ENCODE measurements at regions not wholly inside any gene's neighbourhood (a gene's known extent, or its start where the extent isn't known, plus 50 kb on each side); places are given as distances from the start of the nearest gene placed in this dataset.

GRCh38 chr11:93933230-93933629 lies 82.8 kb upstream of the VSTM5 start:
- Histone ChIP-seq H3K4me1 (no peaks in the 10 kb centered on the region), H3K9me3 (peaks cover 0 to 3% (median 0%) of the 10 kb centered on the region in 12 donors), H3K27ac (no peak overlapping the region), H3K36me3 (no peaks in the 10 kb centered on the region), H3K27me3 (peaks cover 0 to 4% (median 0%) of the 10 kb centered on the region in 9 donors), H3K4me3 (no peak overlapping the region)
- WGBS, 4 donors = 36 to 46% (median 41%) methylated on average over 3 of the region's 3 CpGs
- DNase-seq (no peak), ATAC-seq (no peak)
- intact Hi-C loops (cut with DNase I) = no loop called here
- TF ChIP-seq CTCF (IDR thresholded peaks at IDR 0.05) (no peak), POLR2A (IDR thresholded peaks at IDR 0.05) (no peak)

- H3K27ac ChIP-seq = no peak overlapping the region
These were observed 85.3 kb upstream of the HEPHL1 start for GRCh38 chr11:93935826-93936225.

GRCh38 chr11:93936460-93936859 lies 84.7 kb upstream of the HEPHL1 start:
- no peak overlapping the region for H3K27ac ChIP-seq
- DNase-seq = no peak
- peaks cover 0 to 4% (median 0%) of the 10 kb centered on the region in 9 donors for H3K27me3 ChIP-seq
- H3K9me3 ChIP-seq = no peaks in the 10 kb centered on the region
- H3K4me1 ChIP-seq = no peaks in the 10 kb centered on the region
- intact Hi-C loops (cut with DNase I) = no loop called here
- no peak overlapping the region for H3K4me3 ChIP-seq
- no peak for ATAC-seq
- H3K36me3 ChIP-seq = no peaks in the 10 kb centered on the region
- no peak for TF ChIP-seq CTCF (IDR thresholded peaks at IDR 0.05)
- WGBS, 4 donors = 45 to 49% (median 47%) methylated on average over 3 of the region's 3 CpGs

More at GRCh38 chr11:93935826-93936225, 85.3 kb upstream of the HEPHL1 start:
- intact Hi-C loops (cut with DNase I) = no loop called here
- Histone ChIP-seq H3K27me3 (peaks cover 0 to 4% (median 0%) of the 10 kb centered on the region in 9 donors), H3K4me1 (no peaks in the 10 kb centered on the region), H3K36me3 (no peaks in the 10 kb centered on the region), H3K9me3 (no peaks in the 10 kb centered on the region), H3K4me3 (no peak overlapping the region)
- TF ChIP-seq POLR2A (IDR thresholded peaks at IDR 0.05) (no peak), CTCF (IDR thresholded peaks at IDR 0.05) (no peak)
- DNase-seq = no peak
- no peak for ATAC-seq
- 61 to 80% (median 74%) methylated on average over 5 of the region's 5 CpGs for WGBS, 4 donors

GRCh38 chr11:93939084-93939760 lies 81.9 kb upstream of the HEPHL1 start:
- Histone ChIP-seq H3K27ac (no peak overlapping the region), H3K27me3 (peaks cover 0 to 4% (median 0%) of the 10 kb centered on the region in 9 donors), H3K4me1 (no peaks in the 10 kb centered on the region), H3K4me3 (no peak overlapping the region), H3K9me3 (no peaks in the 10 kb centered on the region), H3K36me3 (no peaks in the 10 kb centered on the region)
- intact Hi-C loops (cut with DNase I) = no loop called here
- ATAC-seq (no peak), DNase-seq (no peak)
- 59 to 63% (median 62%) methylated on average over 5 of the region's 5 CpGs for WGBS, 4 donors
- TF ChIP-seq CTCF (IDR thresholded peaks at IDR 0.05) (no peak), POLR2A (IDR thresholded peaks at IDR 0.05) (no peak)

Data from heart left ventricle (tissue), 16 donors.